Endothelial cell of umbilical vein (primary cell): ENCODE measurements at regions not wholly inside any gene's neighbourhood (a gene's known extent, or its start where the extent isn't known, plus 50 kb on each side); places are given as distances from the start of the nearest gene placed in this dataset.

Experiments used
- BruUV-seq: library from RNA; stranded (reverse); fragments of 400-500 nt; replicated peaks from 2 replicates; lab custom pipeline; 2021; lab: Mats Ljungman, UMichigan
- CTCF ChIA-PET: fragments of 300-600, 350-600 bp; sonication (Branson Sonifier 250); formaldehyde crosslinking; loops from one replicate; lab custom pipeline; 2021; ENCODE audit warnings: antibody characterized with exemption, inconsistent platforms; lab: Charles Lee
- POLR2A ChIA-PET: fragments of 300-600, 350-600 bp; sonication (Branson Sonifier 250); formaldehyde crosslinking; loops from one replicate; lab custom pipeline; 2021; ENCODE audit warnings: antibody characterized with exemption, inconsistent platforms; lab: Charles Lee
- DNase-seq: peaks from one replicate; pipeline ENCODE4 v3.0.0-alpha.2; 2011; ENCODE audit warnings: low read depth, low spot score
- FAIRE-seq: peaks from 2 replicates; lab custom pipeline; 2011; peaks lifted over from hg19 to GRCh38; lab: Jason Lieb, UNC
- H2AFZ ChIP-seq: 2 replicates; pipeline ENCODE4 v1.6.0; 2012; ENCODE audit warnings: low read depth, low read length, control low read depth, inconsistent platforms
- H3K27ac ChIP-seq: 2 replicates; pipeline ENCODE4 v1.5.1; 2011; ENCODE audit warnings: low read depth, mild to moderate bottlenecking, control low read depth, low read length, moderate library complexity; ENCODE audit not compliant: insufficient read depth
- H3K27me3 ChIP-seq, 2 experiments: 2 replicates each; pipeline versions ENCODE4 v1.6.0 to v1.6.1; 2011; ENCODE audit warnings: low read length in 2 of 2, mixed read lengths in 1 of 2; ENCODE audit not compliant: control insufficient read depth in 2 of 2, insufficient read depth in 2 of 2
- H3K36me3 ChIP-seq, 2 experiments: 2 replicates in 1 of 2; 3 replicates in 1 of 2; pipeline ENCODE4 v1.5.1; 2011; ENCODE audit warnings: low read length in 2 of 2, mild to moderate bottlenecking in 1 of 2, moderate library complexity in 1 of 2; ENCODE audit not compliant: control insufficient read depth in 2 of 2, insufficient read depth in 2 of 2; ENCODE audit errors: extremely low read depth in 1 of 2
- H3K4me1 ChIP-seq: 3 replicates; pipeline ENCODE4 v1.5.1; 2011; ENCODE audit warnings: mild to moderate bottlenecking, low read length; ENCODE audit not compliant: control insufficient read depth, insufficient read depth; ENCODE audit errors: extremely low read depth
- H3K4me2 ChIP-seq: 2 replicates; pipeline ENCODE4 v1.6.1; 2011; ENCODE audit warnings: low read length, control low read depth, mixed read lengths; ENCODE audit not compliant: insufficient read depth
- H3K4me3 ChIP-seq, 3 experiments: fragments of 200-600 bp in 1 of 3; sonication (generic), shearing (Covaris generic) in 1 of 3; replicated peaks in 1 of 3; 2 replicates each; pipeline ENCODE4 v1.5.1; 2011 to 2016; ENCODE audit warnings: control low read depth in 3 of 3, low read length in 3 of 3, mild to moderate bottlenecking in 2 of 3, inconsistent platforms in 1 of 3, low read depth in 1 of 3, moderate library complexity in 1 of 3; ENCODE audit not compliant: insufficient read depth in 1 of 3
- H3K79me2 ChIP-seq: 2 replicates; pipeline ENCODE4 v1.6.0; 2012; ENCODE audit warnings: low read length, inconsistent platforms; ENCODE audit not compliant: control insufficient read depth, insufficient read depth
- H3K9ac ChIP-seq: replicated peaks from 2 replicates; pipeline ENCODE3; 2011; ENCODE audit warnings: low read length, control low read depth; ENCODE audit not compliant: insufficient read depth; ENCODE audit errors: extremely low read depth
- H3K9me1 ChIP-seq: replicated peaks from 3 replicates; pipeline ENCODE4 v1.6.0; 2011; ENCODE audit warnings: mild to moderate bottlenecking, low read length; ENCODE audit not compliant: control insufficient read depth, insufficient read depth; ENCODE audit errors: extremely low read depth
- H3K9me3 ChIP-seq: replicated peaks from 2 replicates; pipeline ENCODE4 v1.5.1; 2012; ENCODE audit warnings: low read length, inconsistent platforms; ENCODE audit not compliant: control insufficient read depth, insufficient read depth
- H4K20me1 ChIP-seq: replicated peaks from 2 replicates; pipeline ENCODE3; 2011; ENCODE audit warnings: mild to moderate bottlenecking, low read length; ENCODE audit not compliant: control insufficient read depth, insufficient read depth; ENCODE audit errors: extremely low read depth
- CTCF ChIP-seq, 2 donors: IDR thresholded peaks; 1 replicate in 1 of 2; 2 replicates in 1 of 2; pipeline ENCODE4 v1.5.1; 2011; ENCODE audit warnings: low read length in 2 of 2, mild to moderate bottlenecking in 2 of 2, moderate library complexity in 2 of 2, control low read depth in 1 of 2, inconsistent platforms in 1 of 2, low read depth in 1 of 2; ENCODE audit not compliant: insufficient read depth in 1 of 2; ENCODE audit errors: extremely low read depth in 1 of 2
- EZH2 ChIP-seq: IDR thresholded peaks from 2 replicates; pipeline ENCODE4 v1.6.1; 2012; ENCODE audit warnings: borderline replicate concordance, low read depth, mild to moderate bottlenecking, moderate library complexity, low read length, inconsistent platforms; ENCODE audit not compliant: severe bottlenecking
- FOS ChIP-seq: IDR thresholded peaks from 2 replicates; pipeline ENCODE4 v1.6.1; 2011; ENCODE audit warnings: mild to moderate bottlenecking, low read length, moderate library complexity, borderline replicate concordance; ENCODE audit not compliant: insufficient read depth
- GATA2 ChIP-seq: IDR thresholded peaks from 2 replicates; pipeline ENCODE4 v1.7.0; 2011; ENCODE audit warnings: low read depth, mild to moderate bottlenecking, moderate library complexity, mixed read lengths, low read length; ENCODE audit not compliant: insufficient read length, insufficient read depth
- JUN ChIP-seq: IDR thresholded peaks from 2 replicates; pipeline ENCODE4 v1.6.1; 2011; ENCODE audit warnings: borderline replicate concordance, low read depth; ENCODE audit not compliant: insufficient read length, insufficient read depth
- MAX ChIP-seq: IDR thresholded peaks from 2 replicates; pipeline ENCODE4 v1.6.1; 2011; ENCODE audit not compliant: insufficient read depth, insufficient read length
- POLR2A ChIP-seq: IDR thresholded peaks from 2 replicates; pipeline ENCODE4 v1.6.1; 2012; ENCODE audit warnings: low read depth, mild to moderate bottlenecking, control low read depth, low read length
- POLR2AphosphoS5 ChIP-seq: IDR thresholded peaks from 2 replicates; pipeline ENCODE4 v1.6.1; 2012; ENCODE audit warnings: low read depth, mild to moderate bottlenecking, control low read depth, low read length, moderate library complexity; ENCODE audit not compliant: insufficient read depth
- dilution Hi-C: fragments of 300-500 bp; cut with MboI; formaldehyde crosslinking; loops from one replicate; pipeline ENCODE4 v1.15.0; 2019; ENCODE audit warnings: low sequenced_read_pairs; ENCODE audit not compliant: extremely low pct_ligation_motif_present
- intact Hi-C: fragments of 100-400 bp; cut with micrococcal nuclease; formaldehyde crosslinking; loops from one replicate; pipeline ENCODE4 v1.10.0; 2022

GRCh38 chr10:28982974-28983373, 305.7 kb downstream of the BAMBI start:
- Histone ChIP-seq H3K27ac (no peak overlapping the region), H3K9me3 (no peaks in the 10 kb centered on the region), H3K4me1 (peaks cover 7% of the 10 kb centered on the region), H4K20me1 (no peaks in the 10 kb centered on the region), H2AFZ (no peak overlapping the region), H3K36me3 (no peaks in the 10 kb centered on the region), H3K79me2 (no peaks in the 10 kb centered on the region), H3K4me3 (no peak overlapping the region), H3K4me2 (no peak overlapping the region), H3K9me1 (no peaks in the 10 kb centered on the region), H3K27me3 (peaks cover 0 to 2% of the 10 kb centered on the region in 2 experiments), H3K9ac (no peak overlapping the region)
- no peak for FAIRE-seq
- dilution Hi-C loops: no loop called here
- BruUV-seq: no TSS peak
- TF ChIP-seq GATA2: no peak
- TF ChIP-seq JUN: no peak
- no peak for TF ChIP-seq EZH2
- no peak for TF ChIP-seq POLR2A
- TF ChIP-seq POLR2AphosphoS5: no peak
- TF ChIP-seq CTCF (IDR thresholded peaks at IDR 0.05; ENCODE audit: extremely low read depth in 1 of 2, insufficient read depth in 1 of 2, low read depth in 1 of 2, low read length in 2 of 2): no peak
- TF ChIP-seq MAX: no peak
- no peak for TF ChIP-seq FOS
- ChIA-PET POLR2A (no interaction called here), CTCF (interaction anchor here (0.7 to 2.4 kb wide), 2 partner anchors 8 to 306 kb away, joined by 3 to 5 read pairs; partner anchors contain the start of gene BAMBI)
- intact Hi-C loops: loop anchor here (5.0 to 10.0 kb wide), 2 partner anchors 76 to 178 kb away; no protein-coding TSS in a partner anchor
- DNase-seq: no peak
